Lower leg skin (tissue), 3 donors: ENCODE measurements at regions not wholly inside any gene's neighbourhood (a gene's known extent, or its start where the extent isn't known, plus 50 kb on each side); places are given as distances from the start of the nearest gene placed in this dataset.
"Not testable (repeated sequence)": the region's sequence is repeated elsewhere in the genome, so short reads cannot be mapped to it uniquely, and the experiment has no call there.

Experiments
- POLR2A ChIP-seq, 2 donors: fragments of 450-650 bp; IDR thresholded peaks; one replicate each; pipeline ENCODE4 v1.6.1; 2016 to 2017; ENCODE audit warnings: antibody characterized with exemption in 2 of 2, mild to moderate bottlenecking in 1 of 2, moderate library complexity in 1 of 2
- TF ChIP-seq, protein P1 (sequence below), 3 donors: fragments of 450-650 bp; IDR thresholded peaks; one replicate each; pipeline ENCODE4 v1.5.1; 2016; ENCODE audit warnings: antibody characterized with exemption in 3 of 3, mild to moderate bottlenecking in 3 of 3, moderate library complexity in 2 of 3

DNA sequence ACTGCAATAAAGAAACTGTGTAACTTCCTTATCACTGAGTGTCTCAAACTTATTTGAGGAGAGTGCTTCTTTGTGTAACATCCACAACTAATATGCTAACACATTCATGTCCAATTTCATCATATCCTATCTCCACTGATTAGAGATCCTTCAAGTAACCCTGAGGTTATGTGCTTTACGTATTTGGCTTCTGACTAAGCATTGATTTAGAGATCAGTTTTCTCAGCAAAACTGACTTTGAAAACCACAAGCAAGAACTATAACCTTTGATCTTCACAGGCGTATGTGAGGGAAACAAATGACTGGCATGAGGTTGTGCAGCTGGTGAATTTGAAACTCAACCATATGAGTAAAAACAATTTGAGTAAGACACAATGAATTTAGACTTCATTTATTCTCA is 4926.9 kb upstream of the OR11H1 start:
- TF ChIP-seq, protein P1, sequence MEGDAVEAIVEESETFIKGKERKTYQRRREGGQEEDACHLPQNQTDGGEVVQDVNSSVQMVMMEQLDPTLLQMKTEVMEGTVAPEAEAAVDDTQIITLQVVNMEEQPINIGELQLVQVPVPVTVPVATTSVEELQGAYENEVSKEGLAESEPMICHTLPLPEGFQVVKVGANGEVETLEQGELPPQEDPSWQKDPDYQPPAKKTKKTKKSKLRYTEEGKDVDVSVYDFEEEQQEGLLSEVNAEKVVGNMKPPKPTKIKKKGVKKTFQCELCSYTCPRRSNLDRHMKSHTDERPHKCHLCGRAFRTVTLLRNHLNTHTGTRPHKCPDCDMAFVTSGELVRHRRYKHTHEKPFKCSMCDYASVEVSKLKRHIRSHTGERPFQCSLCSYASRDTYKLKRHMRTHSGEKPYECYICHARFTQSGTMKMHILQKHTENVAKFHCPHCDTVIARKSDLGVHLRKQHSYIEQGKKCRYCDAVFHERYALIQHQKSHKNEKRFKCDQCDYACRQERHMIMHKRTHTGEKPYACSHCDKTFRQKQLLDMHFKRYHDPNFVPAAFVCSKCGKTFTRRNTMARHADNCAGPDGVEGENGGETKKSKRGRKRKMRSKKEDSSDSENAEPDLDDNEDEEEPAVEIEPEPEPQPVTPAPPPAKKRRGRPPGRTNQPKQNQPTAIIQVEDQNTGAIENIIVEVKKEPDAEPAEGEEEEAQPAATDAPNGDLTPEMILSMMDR (IDR thresholded peaks at IDR 0.05), result not testable (repeated sequence)
- TF ChIP-seq POLR2A (IDR thresholded peaks at IDR 0.05), result not testable (repeated sequence)
